ENCODE measurements at regions not wholly inside any gene's neighbourhood (a gene's known extent, or its start where the extent isn't known, plus 50 kb on each side); places are given as distances from the start of the nearest gene placed in this dataset.

DNA sequence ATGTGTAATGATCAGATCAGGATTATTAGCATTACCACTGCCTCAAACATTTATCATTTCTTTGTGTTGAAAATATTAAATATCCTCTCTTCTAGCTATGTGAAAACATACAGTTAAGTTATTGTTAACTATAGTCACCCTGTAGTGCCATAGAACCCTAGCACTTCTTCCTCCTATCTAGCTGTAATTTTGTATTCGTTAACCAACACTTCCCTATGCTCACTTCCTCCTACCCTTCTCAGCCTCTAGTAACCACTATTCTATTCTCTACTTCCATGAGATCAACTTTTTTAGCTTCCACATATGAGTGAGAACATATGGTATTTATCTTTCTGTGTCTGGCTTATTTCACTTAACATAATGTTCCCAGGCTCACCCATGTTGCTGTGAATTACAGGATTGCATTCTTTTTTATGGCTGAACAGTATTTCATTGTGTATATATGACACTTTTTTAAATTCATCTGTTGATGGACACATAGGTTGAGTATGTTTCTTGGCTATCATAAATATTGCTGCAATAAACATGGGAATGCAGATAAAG is 132.7 kb upstream of the RHOBTB1 start:
- no peak for TF ChIP-seq CTCF (IDR thresholded peaks at IDR 0.05)
- no peak for TF ChIP-seq POLR2A (IDR thresholded peaks at IDR 0.05)

Measured in Peyer's patch (tissue), 4 donors.